Aorta (tissue), 5 donors: ENCODE measurements at regions not wholly inside any gene's neighbourhood (a gene's known extent, or its start where the extent isn't known, plus 50 kb on each side); places are given as distances from the start of the nearest gene placed in this dataset.

Experiments
- ATAC-seq: fragments of 200-7000 bp; cut with Tn5 transposase; one replicate; pipeline ENCODE4 v1.9.1; 2022; ENCODE audit warnings: moderate library complexity; ENCODE audit not compliant: low FRiP score
- DNase-seq, 2 donors: peaks; one replicate each; pipeline ENCODE4 v3.0.0-alpha.2; 2020
- H3K27ac ChIP-seq, 2 donors: one replicate each; pipeline ENCODE4 v1.5.1; 2013; ENCODE audit warnings: low read length in 2 of 2, mild to moderate bottlenecking in 2 of 2, moderate library complexity in 2 of 2, control low read depth in 1 of 2, inconsistent platforms in 1 of 2, low read depth in 1 of 2
- H3K27me3 ChIP-seq, 2 donors: one replicate each; pipeline ENCODE4 v1.6.1; 2013; ENCODE audit warnings: control low read depth in 1 of 2, low read length in 1 of 2, mild to moderate bottlenecking in 1 of 2, moderate library complexity in 1 of 2; ENCODE audit not compliant: insufficient read depth in 2 of 2, control insufficient read depth in 1 of 2
- H3K36me3 ChIP-seq, 2 donors: one replicate each; pipeline ENCODE4 v1.6.1; 2013; ENCODE audit warnings: control low read depth in 1 of 2, low read length in 1 of 2, mild to moderate bottlenecking in 1 of 2; ENCODE audit not compliant: insufficient read depth in 2 of 2, control insufficient read depth in 1 of 2
- H3K4me1 ChIP-seq, 2 donors: one replicate each; pipeline ENCODE4 v1.6.1; 2013; ENCODE audit warnings: low read length in 2 of 2, control low read depth in 1 of 2, mild to moderate bottlenecking in 1 of 2, moderate library complexity in 1 of 2; ENCODE audit not compliant: insufficient read depth in 2 of 2, control insufficient read depth in 1 of 2
- H3K4me3 ChIP-seq, 2 donors: one replicate each; pipeline ENCODE4 v1.5.1; 2013; ENCODE audit warnings: low read length in 2 of 2, control low read depth in 1 of 2, mild to moderate bottlenecking in 1 of 2
- H3K9me3 ChIP-seq: one replicate; pipeline ENCODE4 v1.6.1; 2013; ENCODE audit warnings: mild to moderate bottlenecking, low read length; ENCODE audit not compliant: control insufficient read depth
- WGBS, 2 donors: extraction: QIAGEN DNeasy Blood & Tissue Kit; methylation state at CpG; one replicate each; pipeline ENCODE4 v1.1.7; 2013; 5-methylcytosine and 5-hydroxymethylcytosine counted together
- intact Hi-C, 2 donors: fragments of 100-400 bp; cut with DNase I; formaldehyde crosslinking; loops; one replicate each; pipeline versions ENCODE4 v1.14.2 to v1.15.0; 2022
- donor health status: healthy with polysubstance abuse.
- donor health status: Bipolar disorder and iron deficiency.
- donor health status: DM: no; HTN: no; CAD: no.
- donor health status: DM: no; HTN: no; CAD: no.
- donor health status: DM: yes; HTN: yes; CAD: no.

- DNase-seq (no peak), ATAC-seq (no peak)
- no peaks in the 10 kb centered on the region for H3K27me3 ChIP-seq
- H3K27ac ChIP-seq = no peak overlapping the region
- H3K9me3 ChIP-seq = no peaks in the 10 kb centered on the region
- H3K4me1 ChIP-seq = no peaks in the 10 kb centered on the region
- H3K36me3 ChIP-seq = no peaks in the 10 kb centered on the region
- H3K4me3 ChIP-seq = no peak overlapping the region
- WGBS, 2 donors = 72 to 73% methylated on average over 13 of the region's 13 CpGs
- intact Hi-C loops = no loop called here
Observed at GRCh38 chr3:127120851-127121647, 71.9 kb upstream of the PRR23E start.

GRCh38 chr3:127121885-127122284 lies 71.0 kb upstream of the PRR23E start:
- no peaks in the 10 kb centered on the region for H3K36me3 ChIP-seq
- no peak overlapping the region for H3K27ac ChIP-seq
- no peak for DNase-seq
- H3K9me3 ChIP-seq = peaks cover 2% of the 10 kb centered on the region
- intact Hi-C loops = no loop called here
- WGBS, 2 donors = 86 to 87% methylated on average over 1 of the region's 1 CpG
- no peak overlapping the region for H3K4me3 ChIP-seq
- no peaks in the 10 kb centered on the region for H3K4me1 ChIP-seq
- no peak for ATAC-seq
- no peaks in the 10 kb centered on the region for H3K27me3 ChIP-seq

DNA sequence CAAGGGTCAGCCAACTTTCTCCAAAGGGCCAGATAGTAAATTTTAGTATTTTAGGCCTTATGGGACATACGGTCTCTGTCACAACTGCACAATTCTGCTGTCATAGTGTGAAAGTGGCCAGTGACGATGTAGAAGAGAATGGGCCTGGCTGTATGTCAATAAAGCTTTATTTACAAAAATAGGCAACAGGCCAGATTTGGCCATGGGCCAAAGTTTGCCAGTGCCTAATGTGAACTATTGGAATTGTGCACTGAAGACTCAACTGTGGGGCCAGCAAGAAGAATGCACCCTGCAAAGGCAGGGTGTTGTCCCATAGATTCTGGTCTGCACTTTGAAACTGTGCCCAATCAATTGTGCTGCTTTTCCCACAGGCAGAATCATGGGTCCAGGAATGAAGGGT lies 69.4 kb upstream of the PRR23E start:
- no peak overlapping the region for H3K4me3 ChIP-seq
- no peak overlapping the region for H3K27ac ChIP-seq
- no peaks in the 10 kb centered on the region for H3K27me3 ChIP-seq
- intact Hi-C loops = no loop called here
- WGBS, 2 donors = 92 to 93% methylated on average over 2 of the region's 2 CpGs
- no peaks in the 10 kb centered on the region for H3K4me1 ChIP-seq
- H3K9me3 ChIP-seq = peaks cover 2% of the 10 kb centered on the region
- ATAC-seq (no peak), DNase-seq (no peak)
- no peaks in the 10 kb centered on the region for H3K36me3 ChIP-seq

GRCh38 chr3:127124120-127124519 lies 68.8 kb upstream of the PRR23E start:
- Histone ChIP-seq H3K9me3 (peaks cover 2% of the 10 kb centered on the region), H3K4me1 (no peaks in the 10 kb centered on the region), H3K27me3 (no peaks in the 10 kb centered on the region), H3K27ac (no peak overlapping the region), H3K36me3 (no peaks in the 10 kb centered on the region), H3K4me3 (no peak overlapping the region)
- intact Hi-C loops = no loop called here
- WGBS, 2 donors = 48 to 60% methylated on average over 4 of the region's 4 CpGs
- DNase-seq = no peak
- no peak for ATAC-seq

GRCh38 chr3:127131424-127132170 lies 61.3 kb upstream of the PRR23E start:
- WGBS, 2 donors = 79% methylated on average over 10 of the region's 10 CpGs
- Histone ChIP-seq H3K4me1 (no peaks in the 10 kb centered on the region), H3K36me3 (no peaks in the 10 kb centered on the region), H3K27ac (no peak overlapping the region), H3K27me3 (no peaks in the 10 kb centered on the region), H3K4me3 (no peak overlapping the region), H3K9me3 (no peaks in the 10 kb centered on the region)
- intact Hi-C loops = no loop called here
- no peak for ATAC-seq
- DNase-seq = no peak

DNA sequence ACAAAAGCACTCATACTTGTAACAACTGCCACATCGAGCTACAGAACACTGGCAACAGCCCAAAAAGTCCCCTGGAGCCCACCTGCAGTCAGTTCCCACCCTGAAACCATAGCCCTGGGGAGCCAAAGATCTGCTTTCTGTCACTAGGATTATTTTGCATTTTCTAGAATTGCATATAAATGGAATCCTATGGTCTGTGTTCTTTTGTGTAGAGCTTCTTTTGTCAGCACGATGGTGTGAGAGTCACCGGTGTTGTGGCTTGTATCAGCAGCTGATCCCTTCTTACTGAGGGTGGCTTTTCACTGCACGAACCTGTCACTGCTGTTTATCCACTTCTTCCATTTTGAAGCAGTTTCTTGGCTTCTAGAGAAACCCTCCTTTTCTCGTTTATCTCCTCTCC lies 60.1 kb upstream of the PRR23E start:
- no peak for ATAC-seq
- Histone ChIP-seq H3K9me3 (no peaks in the 10 kb centered on the region), H3K4me3 (no peak overlapping the region), H3K27me3 (no peaks in the 10 kb centered on the region), H3K36me3 (no peaks in the 10 kb centered on the region), H3K4me1 (no peaks in the 10 kb centered on the region), H3K27ac (no peak overlapping the region)
- intact Hi-C loops = no loop called here
- 71 to 73% methylated on average over 5 of the region's 5 CpGs for WGBS, 2 donors
- no peak for DNase-seq

- no peak overlapping the region for H3K4me3 ChIP-seq
- DNase-seq (no peak), ATAC-seq (no peak)
- H3K4me1 ChIP-seq = no peaks in the 10 kb centered on the region
- no peaks in the 10 kb centered on the region for H3K27me3 ChIP-seq
- H3K36me3 ChIP-seq = no peaks in the 10 kb centered on the region
- no peak overlapping the region for H3K27ac ChIP-seq
- no peaks in the 10 kb centered on the region for H3K9me3 ChIP-seq
- WGBS, 2 donors = 94 to 97% methylated on average over 5 of the region's 5 CpGs
- intact Hi-C loops = no loop called here
Observed at GRCh38 chr3:127133971-127134370, 59.0 kb upstream of the PRR23E start.

DNA sequence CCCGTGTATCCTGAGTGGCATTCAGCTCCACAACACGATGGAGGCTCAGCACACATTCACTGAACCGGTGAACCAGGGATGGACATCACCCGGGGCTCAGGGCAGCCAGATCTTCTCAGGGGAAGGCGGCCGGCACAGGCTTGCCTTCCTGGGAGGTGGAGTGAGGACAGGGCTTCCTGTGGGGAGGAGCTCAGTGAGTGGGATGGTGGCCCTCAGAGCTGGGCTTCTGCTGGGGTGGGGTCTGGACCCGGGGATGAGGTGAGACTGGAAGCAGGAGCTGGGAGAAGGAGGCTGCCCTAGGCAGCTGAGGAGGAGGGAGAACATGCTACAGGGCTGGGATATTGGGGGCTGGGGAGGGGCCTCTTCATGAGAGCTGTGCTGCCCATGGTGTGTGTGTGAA lies 58.5 kb upstream of the PRR23E start:
- H3K27ac ChIP-seq = no peak overlapping the region
- H3K4me3 ChIP-seq = no peak overlapping the region
- no peaks in the 10 kb centered on the region for H3K36me3 ChIP-seq
- no peaks in the 10 kb centered on the region for H3K9me3 ChIP-seq
- no peaks in the 10 kb centered on the region for H3K27me3 ChIP-seq
- ATAC-seq = no peak
- intact Hi-C loops = no loop called here
- H3K4me1 ChIP-seq = no peaks in the 10 kb centered on the region
- 71 to 72% methylated on average over 7 of the region's 7 CpGs for WGBS, 2 donors
- no peak for DNase-seq

DNA sequence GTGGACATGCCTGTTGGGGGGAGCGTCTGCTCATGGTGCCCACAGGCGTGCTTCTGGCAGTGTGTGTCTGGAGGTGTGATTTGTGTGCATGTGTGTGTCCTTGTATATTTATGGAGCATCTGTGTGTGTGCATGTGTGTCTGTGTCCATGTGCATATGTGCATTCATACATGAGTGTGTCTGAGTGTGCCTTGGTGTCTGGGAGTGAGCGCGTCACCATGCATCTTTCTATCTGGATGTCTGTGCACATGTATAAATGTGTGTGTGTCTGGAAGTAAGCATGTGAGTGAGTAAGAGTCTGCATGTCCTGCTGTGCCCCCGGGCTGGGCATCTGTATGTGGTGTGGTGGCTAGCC lies 58.1 kb upstream of the PRR23E start:
- intact Hi-C loops = no loop called here
- H3K4me3 ChIP-seq = no peak overlapping the region
- H3K9me3 ChIP-seq = no peaks in the 10 kb centered on the region
- H3K27ac ChIP-seq = no peak overlapping the region
- no peaks in the 10 kb centered on the region for H3K27me3 ChIP-seq
- no peaks in the 10 kb centered on the region for H3K4me1 ChIP-seq
- no peak for DNase-seq
- WGBS, 2 donors = 68 to 70% methylated on average over 5 of the region's 5 CpGs
- no peaks in the 10 kb centered on the region for H3K36me3 ChIP-seq
- no peak for ATAC-seq
